Peyer's patch (tissue), 4 donors: ENCODE measurements at regions not wholly inside any gene's neighbourhood (a gene's known extent, or its start where the extent isn't known, plus 50 kb on each side); places are given as distances from the start of the nearest gene placed in this dataset.
"Not testable (repeated sequence)": the region's sequence is repeated elsewhere in the genome, so short reads cannot be mapped to it uniquely, and the experiment has no call there.

Experiments
- DNase-seq, 3 donors: peaks; one replicate each; pipeline ENCODE4 v3.0.0-alpha.2; 2017 to 2019
- H3K27ac ChIP-seq, 4 donors: fragments of 200-600 bp; sonication (generic); one replicate each; pipeline ENCODE4 v1.5.1; 2016 to 2019
- H3K27me3 ChIP-seq, 2 donors: fragments of 200-600 bp; sonication (generic); one replicate each; pipeline ENCODE4 v1.5.1; 2019
- H3K36me3 ChIP-seq, 3 donors: fragments of 200-600 bp; sonication (generic); one replicate each; pipeline ENCODE4 v1.5.1; 2016 to 2019
- H3K4me1 ChIP-seq, 4 donors: fragments of 200-600 bp; sonication (generic); one replicate each; pipeline ENCODE4 v1.5.1; 2016 to 2019
- H3K4me3 ChIP-seq, 4 donors: fragments of 200-600 bp; sonication (generic); 1 replicate in 3 of 4; 2 replicates in 1 of 4; pipeline ENCODE4 v1.5.1; 2016 to 2019; ENCODE audit warnings: mild to moderate bottlenecking in 1 of 4
- H3K9me3 ChIP-seq, 4 donors: fragments of 200-600 bp; sonication (generic); one replicate each; pipeline ENCODE4 v1.5.1; 2016 to 2019; ENCODE audit warnings: mild to moderate bottlenecking in 1 of 4
- POLR2A ChIP-seq, 2 donors: fragments of 450-650 bp; IDR thresholded peaks; one replicate each; pipeline ENCODE4 v1.5.1; 2017; ENCODE audit warnings: antibody characterized with exemption in 2 of 2, mild to moderate bottlenecking in 2 of 2, moderate library complexity in 2 of 2
- TF ChIP-seq, protein P1 (sequence below), 6 experiments: fragments of 450-650 bp in 4 of 6; fragments of 200-600 bp in 2 of 6; sonication (generic) in 1 of 6; IDR thresholded peaks; one replicate each; pipeline ENCODE4 v1.5.1; 2017 to 2019; ENCODE audit warnings: antibody characterized with exemption in 6 of 6, mild to moderate bottlenecking in 3 of 6, moderate library complexity in 1 of 6

DNA sequence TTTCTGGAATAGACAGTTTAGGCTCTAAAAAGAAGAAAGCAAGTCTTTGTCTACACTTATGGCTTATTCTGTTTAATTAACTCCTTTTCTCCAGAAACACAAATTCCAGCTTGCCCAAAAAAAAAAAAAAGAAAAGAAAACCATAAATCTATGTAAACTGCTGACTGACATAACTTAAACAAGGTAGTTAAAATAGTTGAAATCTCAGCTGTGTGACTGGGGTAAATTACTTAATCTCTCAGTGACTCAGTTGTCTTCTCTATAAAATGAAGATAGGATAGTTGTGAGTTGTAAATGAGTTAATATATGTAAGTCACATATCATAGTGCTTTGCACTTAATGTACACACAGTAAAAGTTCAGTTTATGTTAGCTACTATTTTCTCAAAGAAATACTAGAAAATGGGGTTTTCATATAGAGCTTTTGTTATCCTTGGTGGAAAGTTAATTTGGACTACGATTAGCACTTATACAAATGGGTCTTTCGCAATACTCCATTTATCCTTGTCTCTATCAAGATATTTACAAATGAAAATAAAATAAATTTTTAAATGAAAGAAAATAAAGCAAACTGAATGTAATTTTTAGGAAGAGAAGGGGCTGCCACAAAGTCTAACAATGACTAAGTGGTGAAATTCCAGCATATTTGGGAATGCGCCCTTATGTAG lies 200.9 kb downstream of the MBL2 start:
- no peaks in the 10 kb centered on the region for H3K4me1 ChIP-seq
- no peak overlapping the region for H3K27ac ChIP-seq
- no peaks in the 10 kb centered on the region for H3K27me3 ChIP-seq
- no peak overlapping the region for H3K4me3 ChIP-seq
- DNase-seq: no peak
- TF ChIP-seq, protein P1, sequence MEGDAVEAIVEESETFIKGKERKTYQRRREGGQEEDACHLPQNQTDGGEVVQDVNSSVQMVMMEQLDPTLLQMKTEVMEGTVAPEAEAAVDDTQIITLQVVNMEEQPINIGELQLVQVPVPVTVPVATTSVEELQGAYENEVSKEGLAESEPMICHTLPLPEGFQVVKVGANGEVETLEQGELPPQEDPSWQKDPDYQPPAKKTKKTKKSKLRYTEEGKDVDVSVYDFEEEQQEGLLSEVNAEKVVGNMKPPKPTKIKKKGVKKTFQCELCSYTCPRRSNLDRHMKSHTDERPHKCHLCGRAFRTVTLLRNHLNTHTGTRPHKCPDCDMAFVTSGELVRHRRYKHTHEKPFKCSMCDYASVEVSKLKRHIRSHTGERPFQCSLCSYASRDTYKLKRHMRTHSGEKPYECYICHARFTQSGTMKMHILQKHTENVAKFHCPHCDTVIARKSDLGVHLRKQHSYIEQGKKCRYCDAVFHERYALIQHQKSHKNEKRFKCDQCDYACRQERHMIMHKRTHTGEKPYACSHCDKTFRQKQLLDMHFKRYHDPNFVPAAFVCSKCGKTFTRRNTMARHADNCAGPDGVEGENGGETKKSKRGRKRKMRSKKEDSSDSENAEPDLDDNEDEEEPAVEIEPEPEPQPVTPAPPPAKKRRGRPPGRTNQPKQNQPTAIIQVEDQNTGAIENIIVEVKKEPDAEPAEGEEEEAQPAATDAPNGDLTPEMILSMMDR (IDR thresholded peaks at IDR 0.05): no peak
- TF ChIP-seq POLR2A (IDR thresholded peaks at IDR 0.05): no peak
- H3K9me3 ChIP-seq: no peaks in the 10 kb centered on the region
- no peaks in the 10 kb centered on the region for H3K36me3 ChIP-seq

DNA sequence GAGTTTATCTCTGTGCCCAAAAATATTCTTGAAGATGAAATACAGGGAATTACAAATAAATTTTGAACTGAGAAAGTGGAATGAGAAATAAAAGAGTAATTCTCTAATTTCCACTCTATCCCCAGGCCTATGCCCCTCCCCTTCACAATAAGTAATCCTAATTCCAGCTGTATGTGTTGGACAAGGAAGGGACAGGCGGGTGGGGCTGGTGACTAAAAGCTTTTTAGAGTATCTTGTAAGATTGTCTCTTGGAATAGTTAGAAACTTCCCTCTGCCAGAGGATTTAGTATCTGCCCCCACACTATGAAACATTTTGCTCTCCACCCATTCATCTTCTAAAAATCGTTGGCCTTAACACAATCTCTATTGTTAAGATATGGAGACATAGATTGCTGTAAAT lies 199.2 kb downstream of the MBL2 start:
- H3K4me1 ChIP-seq: no peaks in the 10 kb centered on the region
- H3K4me3 ChIP-seq: no peak overlapping the region
- no peak for DNase-seq
- no peak overlapping the region for H3K27ac ChIP-seq
- H3K36me3 ChIP-seq: no peaks in the 10 kb centered on the region
- TF ChIP-seq, protein P1 (IDR thresholded peaks at IDR 0.05): no peak
- TF ChIP-seq POLR2A (IDR thresholded peaks at IDR 0.05): no peak
- H3K9me3 ChIP-seq: no peaks in the 10 kb centered on the region
- no peaks in the 10 kb centered on the region for H3K27me3 ChIP-seq

DNA sequence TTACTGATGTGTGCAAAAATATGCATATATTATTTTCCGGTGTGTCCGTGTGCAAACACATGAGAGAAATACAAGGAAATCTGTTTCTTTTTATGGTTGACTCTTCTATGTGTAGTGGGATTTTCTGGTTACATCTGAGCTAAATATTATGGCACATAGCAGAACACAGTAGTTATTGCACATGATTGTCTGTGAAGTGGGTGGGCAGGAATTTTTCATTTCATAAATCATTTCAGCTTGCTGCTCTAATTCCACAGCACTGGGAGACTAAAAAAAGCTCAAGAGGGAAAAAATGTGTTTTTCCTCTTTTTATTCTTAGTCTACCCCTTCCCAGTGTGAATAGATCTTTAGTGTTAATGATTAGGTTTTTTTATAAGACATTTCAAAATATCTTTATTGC lies 197.9 kb downstream of the MBL2 start:
- Histone ChIP-seq H3K9me3 (no peaks in the 10 kb centered on the region), H3K27ac (no peak overlapping the region), H3K36me3 (no peaks in the 10 kb centered on the region), H3K4me1 (no peaks in the 10 kb centered on the region), H3K4me3 (no peak overlapping the region), H3K27me3 (no peaks in the 10 kb centered on the region)
- TF ChIP-seq POLR2A (IDR thresholded peaks at IDR 0.05): no peak
- TF ChIP-seq, protein P1 (IDR thresholded peaks at IDR 0.05): no peak
- no peak for DNase-seq

DNA sequence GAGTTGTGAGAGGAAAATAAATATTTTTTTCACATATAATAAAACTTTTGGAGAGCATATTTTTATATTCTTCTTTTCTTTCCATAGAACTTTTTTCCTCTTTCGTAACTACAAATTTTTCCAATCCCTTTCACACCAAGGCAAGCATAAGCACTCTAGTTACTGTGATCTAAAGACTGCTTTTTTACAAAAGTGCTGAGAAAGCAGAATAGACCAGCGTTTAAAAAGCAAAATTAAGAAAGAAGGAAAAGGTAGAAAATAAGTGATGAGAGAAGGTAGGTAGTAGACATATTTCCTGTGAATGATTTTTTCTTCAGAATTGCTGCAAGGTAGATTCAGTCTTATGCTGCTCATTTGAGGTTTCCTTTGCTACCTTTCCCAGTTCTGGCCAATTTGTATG lies 195.5 kb downstream of the MBL2 start:
- Histone ChIP-seq H3K27ac (no peak overlapping the region), H3K4me1 (no peaks in the 10 kb centered on the region), H3K4me3 (no peak overlapping the region), H3K9me3 (no peaks in the 10 kb centered on the region), H3K27me3 (no peaks in the 10 kb centered on the region), H3K36me3 (no peaks in the 10 kb centered on the region)
- TF ChIP-seq POLR2A (IDR thresholded peaks at IDR 0.05): no peak
- TF ChIP-seq, protein P1 (IDR thresholded peaks at IDR 0.05): no peak
- no peak for DNase-seq

DNA sequence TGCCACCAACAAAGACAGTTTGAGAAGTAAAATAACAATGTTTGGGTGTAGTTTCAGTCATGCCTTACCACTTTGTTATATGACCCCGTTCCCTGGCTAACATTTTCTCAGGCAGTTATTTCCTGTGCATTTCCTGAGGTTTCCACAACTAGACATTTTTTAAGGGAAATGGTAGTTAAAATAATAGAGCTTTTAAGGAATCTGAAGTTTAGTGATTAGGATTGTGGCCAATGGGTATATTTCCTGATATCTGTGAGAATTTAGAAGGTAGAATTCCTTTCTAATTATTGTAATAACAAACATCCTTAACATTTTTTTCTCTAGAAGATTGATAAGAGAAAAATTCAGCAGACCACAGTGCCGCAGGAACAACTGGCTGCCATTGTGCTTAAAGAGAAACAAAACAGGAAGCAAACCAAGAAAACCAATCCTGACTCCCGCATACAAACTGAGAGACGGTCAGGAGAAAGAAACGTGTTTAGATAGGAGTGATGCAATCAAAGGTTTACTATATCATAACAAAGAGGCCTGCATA lies 193.6 kb downstream of the MBL2 start:
- H3K27ac ChIP-seq: no peak overlapping the region
- no peak overlapping the region for H3K4me3 ChIP-seq
- no peak for DNase-seq
- no peaks in the 10 kb centered on the region for H3K9me3 ChIP-seq
- H3K27me3 ChIP-seq: no peaks in the 10 kb centered on the region
- H3K4me1 ChIP-seq: no peaks in the 10 kb centered on the region
- no peaks in the 10 kb centered on the region for H3K36me3 ChIP-seq
- TF ChIP-seq, protein P1 (IDR thresholded peaks at IDR 0.05): no peak
- no peak for TF ChIP-seq POLR2A (IDR thresholded peaks at IDR 0.05)

DNA sequence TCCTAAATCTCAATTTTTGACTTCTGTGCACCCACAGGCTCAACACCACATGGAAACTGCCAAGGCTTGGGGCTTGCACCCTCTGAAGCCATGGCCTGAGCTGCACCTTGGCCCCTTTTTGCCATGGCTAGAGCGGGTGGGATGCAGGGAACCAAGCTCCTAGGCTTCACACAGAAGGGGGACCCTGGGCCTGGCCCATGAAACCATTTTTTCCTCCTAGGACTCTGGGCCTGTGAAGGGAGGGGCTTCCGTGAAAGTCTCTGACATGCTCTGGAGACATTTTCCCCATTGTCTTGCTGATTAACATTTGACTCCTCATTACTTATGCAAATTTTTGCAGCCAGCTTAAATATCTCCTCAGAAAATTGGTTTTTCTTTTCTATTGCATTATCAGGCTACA lies 190.9 kb downstream of the MBL2 start:
- H3K36me3 ChIP-seq, DNase-seq, H3K4me3 ChIP-seq, H3K27me3 ChIP-seq, H3K27ac ChIP-seq, H3K4me1 ChIP-seq, H3K9me3 ChIP-seq: not testable (repeated sequence)
